Vagina (tissue), 2 donors: ENCODE measurements at regions not wholly inside any gene's neighbourhood (a gene's known extent, or its start where the extent isn't known, plus 50 kb on each side); places are given as distances from the start of the nearest gene placed in this dataset.

Experiments
- DNase-seq, 2 donors: peaks; one replicate each; pipeline ENCODE4 v3.0.0-alpha.2; 2017; ENCODE audit errors: extremely low spot score in 2 of 2
- H3K27ac ChIP-seq: fragments of 200-600 bp; sonication (generic); one replicate; pipeline ENCODE4 v1.5.1; 2019
- H3K27me3 ChIP-seq: fragments of 200-600 bp; sonication (generic); one replicate; pipeline ENCODE4 v1.5.1; 2019
- H3K36me3 ChIP-seq, 2 donors: fragments of 200-600 bp; sonication (generic); one replicate each; pipeline ENCODE4 v1.5.1; 2017 to 2019
- H3K4me1 ChIP-seq: fragments of 200-600 bp; sonication (generic); one replicate; pipeline ENCODE4 v1.5.1; 2019
- H3K4me3 ChIP-seq, 2 donors: fragments of 200-600 bp; sonication (generic); 1 replicate in 1 of 2; 2 replicates in 1 of 2; pipeline ENCODE4 v1.5.1; 2016 to 2019
- H3K9me3 ChIP-seq: fragments of 200-600 bp; sonication (generic); one replicate; pipeline ENCODE4 v1.5.1; 2019
- POLR2A ChIP-seq, 2 donors: fragments of 450-650 bp; IDR thresholded peaks; one replicate each; pipeline ENCODE4 v1.6.1; 2017; ENCODE audit warnings: antibody characterized with exemption in 2 of 2, mild to moderate bottlenecking in 2 of 2, moderate library complexity in 2 of 2
- POLR2AphosphoS5 ChIP-seq, 2 donors: sonication (generic); formaldehyde crosslinking; IDR thresholded peaks; one replicate each; pipeline ENCODE4 v1.9.0; 2017; ENCODE audit warnings: antibody characterized with exemption in 2 of 2, mild to moderate bottlenecking in 2 of 2, low read depth in 1 of 2; ENCODE audit not compliant: insufficient read depth in 1 of 2
- intact Hi-C: fragments of 100-400 bp; cut with DNase I; formaldehyde crosslinking; loops from one replicate; pipeline ENCODE4 v1.15.1; 2023
- TF ChIP-seq, protein P1 (sequence below), 3 experiments: fragments of 450-650 bp in 2 of 3; fragments of 200-600 bp in 1 of 3; sonication (generic) in 1 of 3; IDR thresholded peaks; one replicate each; pipeline ENCODE4 v1.5.1; 2017 to 2019; ENCODE audit warnings: antibody characterized with exemption in 3 of 3, mild to moderate bottlenecking in 2 of 3, moderate library complexity in 2 of 3

DNA sequence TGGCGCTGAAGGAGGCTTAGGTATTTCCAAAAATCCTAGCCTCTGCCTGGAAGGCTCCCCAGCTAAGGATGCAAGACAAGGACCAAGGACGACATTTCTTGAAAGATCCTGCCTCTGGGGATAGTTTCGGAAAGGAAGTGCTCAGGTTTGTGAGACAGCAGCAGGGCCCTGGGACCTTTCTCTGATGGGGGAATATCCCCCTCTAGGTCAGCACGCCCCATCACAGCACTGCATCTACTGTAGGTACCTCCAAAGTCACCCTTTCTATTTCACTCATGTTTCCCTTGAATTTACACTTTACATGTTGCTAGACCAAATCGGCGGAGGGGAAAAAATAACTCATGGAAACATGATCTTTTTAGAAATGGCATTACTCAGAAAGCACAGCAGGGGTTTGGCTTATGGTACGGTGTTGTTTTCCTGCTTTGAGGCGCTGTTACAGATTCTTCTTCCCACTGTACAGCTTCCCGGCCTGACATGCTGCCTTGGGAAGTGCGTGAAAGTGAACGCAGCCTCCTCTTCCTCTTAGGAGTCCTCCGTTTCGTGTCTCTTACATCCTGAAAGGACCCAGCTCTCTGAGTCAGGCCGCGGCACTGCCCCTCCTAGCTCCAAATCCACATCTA, 77.2 kb upstream of the DHRSX start:
- peaks cover 11% of the 10 kb centered on the region for H3K27me3 ChIP-seq
- no peak overlapping the region for H3K27ac ChIP-seq
- H3K4me1 ChIP-seq = no peaks in the 10 kb centered on the region
- H3K36me3 ChIP-seq = no peaks in the 10 kb centered on the region
- TF ChIP-seq POLR2AphosphoS5 (IDR thresholded peaks at IDR 0.05; ENCODE audit: insufficient read depth in 1 of 2, low read depth in 1 of 2) (no peak), POLR2A (IDR thresholded peaks at IDR 0.05) (no peak)
- TF ChIP-seq, protein P1, sequence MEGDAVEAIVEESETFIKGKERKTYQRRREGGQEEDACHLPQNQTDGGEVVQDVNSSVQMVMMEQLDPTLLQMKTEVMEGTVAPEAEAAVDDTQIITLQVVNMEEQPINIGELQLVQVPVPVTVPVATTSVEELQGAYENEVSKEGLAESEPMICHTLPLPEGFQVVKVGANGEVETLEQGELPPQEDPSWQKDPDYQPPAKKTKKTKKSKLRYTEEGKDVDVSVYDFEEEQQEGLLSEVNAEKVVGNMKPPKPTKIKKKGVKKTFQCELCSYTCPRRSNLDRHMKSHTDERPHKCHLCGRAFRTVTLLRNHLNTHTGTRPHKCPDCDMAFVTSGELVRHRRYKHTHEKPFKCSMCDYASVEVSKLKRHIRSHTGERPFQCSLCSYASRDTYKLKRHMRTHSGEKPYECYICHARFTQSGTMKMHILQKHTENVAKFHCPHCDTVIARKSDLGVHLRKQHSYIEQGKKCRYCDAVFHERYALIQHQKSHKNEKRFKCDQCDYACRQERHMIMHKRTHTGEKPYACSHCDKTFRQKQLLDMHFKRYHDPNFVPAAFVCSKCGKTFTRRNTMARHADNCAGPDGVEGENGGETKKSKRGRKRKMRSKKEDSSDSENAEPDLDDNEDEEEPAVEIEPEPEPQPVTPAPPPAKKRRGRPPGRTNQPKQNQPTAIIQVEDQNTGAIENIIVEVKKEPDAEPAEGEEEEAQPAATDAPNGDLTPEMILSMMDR (IDR thresholded peaks at IDR 0.05) = no peak
- H3K4me3 ChIP-seq = no peak overlapping the region
- no peaks in the 10 kb centered on the region for H3K9me3 ChIP-seq
- DNase-seq = no peak
- intact Hi-C loops = no loop called here

DNA sequence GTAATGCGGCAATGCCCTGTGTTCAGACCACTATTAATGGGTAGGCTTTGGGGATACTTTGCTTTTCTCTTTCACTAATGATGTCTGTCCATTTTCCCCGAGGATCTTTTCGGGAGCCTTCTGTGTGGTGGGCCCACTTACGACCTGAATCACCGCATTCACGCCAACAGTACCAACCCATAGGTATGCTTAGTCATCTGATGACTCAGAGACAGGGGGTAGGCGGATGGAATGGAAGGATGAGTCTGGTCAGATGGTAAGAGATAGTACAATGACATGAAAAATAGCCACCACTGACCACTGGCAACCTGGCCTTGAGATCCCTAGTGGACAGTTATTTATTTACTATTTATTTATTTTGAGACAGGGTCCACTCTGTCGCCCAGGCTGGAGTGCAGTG, 76.0 kb upstream of the DHRSX start:
- no peak for DNase-seq
- H3K4me3 ChIP-seq = no peak overlapping the region
- TF ChIP-seq POLR2AphosphoS5 (IDR thresholded peaks at IDR 0.05; ENCODE audit: insufficient read depth in 1 of 2, low read depth in 1 of 2) = no peak
- no peak for TF ChIP-seq POLR2A (IDR thresholded peaks at IDR 0.05)
- TF ChIP-seq, protein P1 (IDR thresholded peaks at IDR 0.05) = no peak
- intact Hi-C loops = no loop called here
- no peaks in the 10 kb centered on the region for H3K36me3 ChIP-seq
- H3K27ac ChIP-seq = no peak overlapping the region
- no peaks in the 10 kb centered on the region for H3K9me3 ChIP-seq
- H3K27me3 ChIP-seq = no peaks in the 10 kb centered on the region
- no peaks in the 10 kb centered on the region for H3K4me1 ChIP-seq

DNA sequence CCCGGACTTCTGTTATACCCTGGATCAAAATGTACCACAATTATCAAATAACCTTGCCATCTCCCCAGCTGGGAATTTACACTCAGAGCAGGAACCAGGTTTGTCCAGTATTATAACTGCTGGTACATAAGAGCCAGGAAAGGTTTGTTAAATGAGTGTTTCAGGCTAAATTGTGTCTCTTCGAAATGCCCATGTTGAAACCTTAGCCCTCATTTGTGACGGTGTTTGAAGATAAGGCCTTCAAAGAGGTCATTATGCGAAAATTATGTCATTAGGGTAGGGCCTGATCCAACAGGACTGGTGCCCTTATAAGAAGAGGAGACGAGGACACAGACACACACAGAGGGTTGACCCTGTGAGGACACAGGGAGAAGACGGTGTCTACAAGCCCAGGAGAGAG, 73.5 kb upstream of the DHRSX start:
- no peaks in the 10 kb centered on the region for H3K27me3 ChIP-seq
- intact Hi-C loops = no loop called here
- no peaks in the 10 kb centered on the region for H3K9me3 ChIP-seq
- H3K4me1 ChIP-seq = no peaks in the 10 kb centered on the region
- TF ChIP-seq, protein P1 (IDR thresholded peaks at IDR 0.05) = no peak
- TF ChIP-seq POLR2AphosphoS5 (IDR thresholded peaks at IDR 0.05; ENCODE audit: insufficient read depth in 1 of 2, low read depth in 1 of 2) (no peak), POLR2A (IDR thresholded peaks at IDR 0.05) (no peak)
- no peak for DNase-seq
- no peaks in the 10 kb centered on the region for H3K36me3 ChIP-seq
- no peak overlapping the region for H3K27ac ChIP-seq
- no peak overlapping the region for H3K4me3 ChIP-seq

DNA sequence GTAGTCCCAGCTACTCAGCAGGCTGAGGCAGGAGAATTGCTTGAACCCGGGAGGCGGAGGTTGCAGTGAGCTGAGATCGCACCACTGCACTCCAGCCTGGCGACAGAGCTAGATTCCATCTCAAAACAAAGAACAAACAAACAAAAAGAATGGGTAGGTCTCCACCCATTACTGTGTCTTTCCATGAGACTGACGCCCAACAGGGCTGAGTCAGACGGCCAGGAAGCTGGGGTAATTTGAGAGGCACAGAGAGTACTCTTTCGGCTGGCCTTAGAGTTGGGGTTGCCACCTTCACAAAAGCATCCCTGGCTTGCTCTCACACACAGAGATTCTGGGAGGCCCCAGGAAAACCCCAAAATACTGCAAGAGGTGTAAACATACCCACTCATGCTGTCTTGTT, 72.0 kb upstream of the DHRSX start:
- H3K4me1 ChIP-seq = no peaks in the 10 kb centered on the region
- H3K27ac ChIP-seq = no peak overlapping the region
- no peak overlapping the region for H3K4me3 ChIP-seq
- no peaks in the 10 kb centered on the region for H3K27me3 ChIP-seq
- DNase-seq = no peak
- TF ChIP-seq POLR2A (IDR thresholded peaks at IDR 0.05) = no peak
- TF ChIP-seq, protein P1 (IDR thresholded peaks at IDR 0.05) = no peak
- H3K36me3 ChIP-seq = no peaks in the 10 kb centered on the region
- no peaks in the 10 kb centered on the region for H3K9me3 ChIP-seq
- intact Hi-C loops = no loop called here

DNA sequence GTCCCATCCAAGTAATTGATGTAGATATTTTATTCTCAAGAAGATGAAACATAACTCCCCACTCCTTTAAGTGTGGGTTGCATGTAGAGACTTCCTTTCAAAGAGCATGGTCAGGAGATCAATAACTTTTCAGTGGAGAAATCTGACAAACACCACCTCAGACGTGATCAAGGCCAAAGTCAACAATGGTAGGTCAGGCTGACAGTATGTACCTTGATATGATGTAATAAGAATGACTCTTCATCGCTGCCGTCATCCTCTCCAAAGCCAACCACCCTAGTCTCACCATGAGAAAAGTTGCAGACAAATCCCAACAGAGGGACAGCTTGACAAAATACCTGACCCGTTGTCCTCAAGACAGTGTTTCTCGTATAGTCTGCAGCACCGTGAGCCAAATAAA, 67.3 kb upstream of the DHRSX start:
- TF ChIP-seq POLR2AphosphoS5 (IDR thresholded peaks at IDR 0.05; ENCODE audit: insufficient read depth in 1 of 2, low read depth in 1 of 2) (no peak), POLR2A (IDR thresholded peaks at IDR 0.05) (no peak)
- TF ChIP-seq, protein P1 (IDR thresholded peaks at IDR 0.05) = no peak
- no peak for DNase-seq
- Histone ChIP-seq H3K4me3 (no peak overlapping the region), H3K27me3 (no peaks in the 10 kb centered on the region), H3K27ac (no peak overlapping the region), H3K4me1 (no peaks in the 10 kb centered on the region), H3K9me3 (no peaks in the 10 kb centered on the region), H3K36me3 (no peaks in the 10 kb centered on the region)
- intact Hi-C loops = no loop called here
